ENCODE measurements at regions not wholly inside any gene's neighbourhood (a gene's known extent, or its start where the extent isn't known, plus 50 kb on each side); places are given as distances from the start of the nearest gene placed in this dataset.

DNA sequence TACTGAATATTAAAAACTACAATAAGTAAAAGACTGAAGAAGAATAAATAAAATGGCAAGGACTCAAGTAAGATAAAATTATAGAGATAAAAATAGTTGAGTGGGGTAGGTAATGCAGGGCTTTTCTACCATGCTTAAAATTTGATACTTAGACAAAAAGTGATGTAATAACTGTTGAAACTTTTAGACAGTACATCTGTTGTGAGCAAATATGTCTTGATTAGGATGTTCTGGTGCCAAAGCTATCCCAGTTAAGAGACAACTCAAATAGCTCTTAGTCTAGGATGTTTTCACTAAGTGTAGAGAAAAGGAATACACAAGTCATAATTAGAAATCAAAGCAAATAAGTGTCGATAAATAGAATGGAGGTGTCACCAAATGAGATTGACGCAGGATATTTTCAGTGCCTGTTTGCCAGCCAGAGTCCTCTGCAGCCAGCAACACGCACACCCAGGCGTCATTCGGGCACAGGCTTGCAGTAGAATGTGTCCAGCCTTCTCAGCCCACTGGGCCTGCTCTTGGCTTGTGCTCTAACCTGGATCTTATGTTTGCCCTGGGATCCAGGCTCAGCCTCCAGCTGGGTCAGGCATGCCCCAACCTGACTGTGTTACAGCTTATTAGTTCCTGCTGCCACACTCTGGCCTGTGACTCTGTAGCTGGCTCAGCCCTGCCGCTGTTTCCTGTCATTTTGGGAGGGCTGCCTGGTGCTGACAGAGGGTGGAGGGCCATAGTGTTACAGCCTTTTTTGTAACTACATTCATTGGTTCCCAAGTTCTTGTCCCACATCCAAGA lies 766.2 kb downstream of the PCDH17 start:
- WGBS (ENCODE audit: low lambda C conversion rate): 39% methylated on average over 6 of the region's 6 CpGs

More for the DNA sequence above, 766.2 kb downstream of the PCDH17 start:
- Histone ChIP-seq H3F3A (replicated peaks; ENCODE audit: insufficient read depth) (no peaks in the 10 kb centered on the region), H3K27me3 (ENCODE audit: insufficient read depth) (no peaks in the 10 kb centered on the region), H3K4me1 (ENCODE audit: control insufficient read depth in 1 of 2, insufficient read depth in 2 of 2, low read depth in 1 of 2, low read length in 1 of 2) (no peaks in the 10 kb centered on the region; a peak in 1 of 4 replicates), H3K9me3 (no peaks in the 10 kb centered on the region), H4K20me1 (ENCODE audit: insufficient read depth) (no peaks in the 10 kb centered on the region), H3K9me2 (no peaks in the 10 kb centered on the region; the same call in 1 of the 2 replicates), H2AFZ (ENCODE audit: low read depth) (no peak overlapping the region), H3K27ac (ENCODE audit: low read depth in 2 of 2, low read length in 1 of 2) (no peak overlapping the region), H3K36me3 (replicated peaks in 1 of 2; ENCODE audit: control insufficient read depth in 1 of 2, insufficient read depth in 2 of 2, low read length in 1 of 2) (no peaks in the 10 kb centered on the region), H3K79me2 (ENCODE audit: insufficient read depth) (no peaks in the 10 kb centered on the region), H3K4me3 (ENCODE audit: low read depth in 2 of 2, low read length in 1 of 2) (no peak overlapping the region; a peak in 1 of 4 replicates), H3K9ac (no peak overlapping the region), H3K4me2 (no peak overlapping the region)
- DNase-seq: no peak
- CTCF ChIA-PET: no interaction called here
- TF ChIP-seq RCOR1 (IDR thresholded peaks at IDR 0.05; ENCODE audit: low read length) (no peak), POLR2AphosphoS5 (IDR thresholded peaks at IDR 0.05; ENCODE audit: low read depth, low read length) (no peak), MEF2A (IDR thresholded peaks at IDR 0.05; ENCODE audit: borderline replicate concordance, low read depth) (no peak), SMC3 (IDR thresholded peaks at IDR 0.05; ENCODE audit: low read depth, low read length) (no peak), GATA2 (CRISPR knock-in tag; IDR thresholded peaks at IDR 0.05) (no peak), RXRA (IDR thresholded peaks at IDR 0.05; ENCODE audit: borderline replicate concordance, low read depth) (no peak), REST (IDR thresholded peaks at IDR 0.05; ENCODE audit: low read depth, low read length) (no peak), GABPA (IDR thresholded peaks at IDR 0.05; ENCODE audit: low read depth) (no peak), NRF1 (IDR thresholded peaks at IDR 0.05; ENCODE audit: low read depth, low read length) (no peak), TAF1 (IDR thresholded peaks at IDR 0.05; ENCODE audit: borderline replicate concordance, low read depth, low read length) (no peak), ELF1 (IDR thresholded peaks at IDR 0.05) (no peak), RFX5 (IDR thresholded peaks at IDR 0.05; ENCODE audit: low read length) (no peak), EP300 (IDR thresholded peaks at IDR 0.05; ENCODE audit: borderline replicate concordance in 1 of 2, low read depth in 1 of 2, low read length in 1 of 2) (no peak), CHD2 (IDR thresholded peaks at IDR 0.05; ENCODE audit: low read length, partially characterized antibody) (no peak), CTCF (IDR thresholded peaks at IDR 0.05) (no peak), MXI1 (IDR thresholded peaks at IDR 0.05; ENCODE audit: low read depth, low read length) (no peak), NFIC (IDR thresholded peaks at IDR 0.05; ENCODE audit: borderline replicate concordance) (no peak)
- TF ChIP-seq, protein P1, sequence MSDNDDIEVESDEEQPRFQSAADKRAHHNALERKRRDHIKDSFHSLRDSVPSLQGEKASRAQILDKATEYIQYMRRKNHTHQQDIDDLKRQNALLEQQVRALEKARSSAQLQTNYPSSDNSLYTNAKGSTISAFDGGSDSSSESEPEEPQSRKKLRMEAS (IDR thresholded peaks at IDR 0.05; ENCODE audit: low read depth): no peak
- TF ChIP-seq, protein P2, sequence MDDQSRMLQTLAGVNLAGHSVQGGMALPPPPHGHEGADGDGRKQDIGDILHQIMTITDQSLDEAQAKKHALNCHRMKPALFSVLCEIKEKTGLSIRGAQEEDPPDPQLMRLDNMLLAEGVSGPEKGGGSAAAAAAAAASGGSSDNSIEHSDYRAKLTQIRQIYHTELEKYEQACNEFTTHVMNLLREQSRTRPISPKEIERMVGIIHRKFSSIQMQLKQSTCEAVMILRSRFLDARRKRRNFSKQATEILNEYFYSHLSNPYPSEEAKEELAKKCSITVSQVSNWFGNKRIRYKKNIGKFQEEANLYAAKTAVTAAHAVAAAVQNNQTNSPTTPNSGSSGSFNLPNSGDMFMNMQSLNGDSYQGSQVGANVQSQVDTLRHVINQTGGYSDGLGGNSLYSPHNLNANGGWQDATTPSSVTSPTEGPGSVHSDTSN (IDR thresholded peaks at IDR 0.05): no peak
- TF ChIP-seq, protein P3, sequence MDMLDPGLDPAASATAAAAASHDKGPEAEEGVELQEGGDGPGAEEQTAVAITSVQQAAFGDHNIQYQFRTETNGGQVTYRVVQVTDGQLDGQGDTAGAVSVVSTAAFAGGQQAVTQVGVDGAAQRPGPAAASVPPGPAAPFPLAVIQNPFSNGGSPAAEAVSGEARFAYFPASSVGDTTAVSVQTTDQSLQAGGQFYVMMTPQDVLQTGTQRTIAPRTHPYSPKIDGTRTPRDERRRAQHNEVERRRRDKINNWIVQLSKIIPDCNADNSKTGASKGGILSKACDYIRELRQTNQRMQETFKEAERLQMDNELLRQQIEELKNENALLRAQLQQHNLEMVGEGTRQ (IDR thresholded peaks at IDR 0.05; ENCODE audit: borderline replicate concordance, low read depth, low read length): no peak
- POLR2A ChIA-PET: no interaction called here
